Hematopoietic multipotent progenitor cell treated with erythropoietin and hydrocortisone succinate and interleukin-3 and kit ligand, for 17 days (in vitro differentiated cells): ENCODE measurements at regions not wholly inside any gene's neighbourhood (a gene's known extent, or its start where the extent isn't known, plus 50 kb on each side); places are given as distances from the start of the nearest gene placed in this dataset.

Experiments
- DNase-seq: peaks from one replicate; pipeline ENCODE4 v3.0.0-alpha.2; 2015; ENCODE audit warnings: low spot score

- no peak for DNase-seq
These were observed 77.0 kb downstream of the MRPL14 start for GRCh38 chr6:44049989-44050871.

- no peak for DNase-seq
These were observed 77.9 kb downstream of the MRPL14 start for GRCh38 chr6:44049163-44049988.

- no peak for DNase-seq
These were observed 79.0 kb downstream of the MRPL14 start for GRCh38 chr6:44048277-44048676.

- DNase-seq = no peak
These were observed 79.5 kb downstream of the MRPL14 start for GRCh38 chr6:44047801-44048200.

- DNase-seq = no peak
These were observed 80.1 kb downstream of the MRPL14 start for GRCh38 chr6:44047179-44047546.

GRCh38 chr6:44046516-44047178 is 80.6 kb downstream of the MRPL14 start:
- DNase-seq = no peak

GRCh38 chr6:44045672-44046015 is 81.6 kb downstream of the MRPL14 start:
- no peak for DNase-seq

GRCh38 chr6:44044940-44045671 is 82.1 kb downstream of the MRPL14 start:
- no peak for DNase-seq

GRCh38 chr6:44044154-44044539 is 83.1 kb downstream of the MRPL14 start:
- no peak for DNase-seq

GRCh38 chr6:44043479-44044153 is 83.6 kb downstream of the MRPL14 start:
- no peak for DNase-seq

- DNase-seq = no peak
These were observed 84.2 kb downstream of the MRPL14 start for GRCh38 chr6:44042989-44043478.

GRCh38 chr6:44042261-44042988 is 84.8 kb downstream of the MRPL14 start:
- DNase-seq = no peak

GRCh38 chr6:44041461-44042260 is 85.6 kb downstream of the MRPL14 start:
- DNase-seq = no peak

- DNase-seq = no peak
These were observed 86.5 kb downstream of the MRPL14 start for GRCh38 chr6:44040786-44041185.

GRCh38 chr6:44039839-44040350 is 87.4 kb downstream of the MRPL14 start:
- no peak for DNase-seq

- no peak for DNase-seq
These were observed 88.0 kb downstream of the MRPL14 start for GRCh38 chr6:44039191-44039719.

- no peak for DNase-seq
These were observed 88.6 kb downstream of the MRPL14 start for GRCh38 chr6:44038543-44039065.

- DNase-seq = no peak
These were observed 89.3 kb downstream of the MRPL14 start for GRCh38 chr6:44037847-44038542.
